ENCODE measurements at regions not wholly inside any gene's neighbourhood (a gene's known extent, or its start where the extent isn't known, plus 50 kb on each side); places are given as distances from the start of the nearest gene placed in this dataset.

DNA sequence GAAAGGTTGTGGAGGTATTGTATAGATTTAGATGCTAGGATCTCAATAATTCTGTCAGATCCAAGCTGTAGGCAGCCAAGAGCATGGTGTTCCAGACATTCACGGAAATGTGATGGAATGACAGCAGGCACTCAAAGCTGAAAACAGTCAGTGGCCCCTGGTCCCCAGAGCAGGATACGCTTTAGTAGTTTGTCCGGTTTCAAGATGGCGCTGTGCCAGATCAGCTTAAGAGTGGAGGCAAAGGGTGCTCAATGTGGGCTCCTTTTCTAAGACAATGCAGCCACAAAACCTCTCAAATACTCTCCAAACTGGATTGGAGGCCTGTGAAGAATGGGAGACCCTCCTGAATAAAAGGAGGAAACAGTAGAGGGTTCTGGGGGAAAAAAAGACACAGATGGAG, 291.2 kb upstream of the HS3ST1 start:
- Histone ChIP-seq H3K36me3 (ENCODE audit: control insufficient read depth, insufficient read depth, low read length) (no peaks in the 10 kb centered on the region), H3K27me3 (ENCODE audit: control insufficient read depth, insufficient read depth, low read length) (no peaks in the 10 kb centered on the region), H3K4me1 (ENCODE audit: control insufficient read depth, insufficient read depth, low read length) (no peaks in the 10 kb centered on the region), H3K9ac (ENCODE audit: low read depth, low read length) (no peak overlapping the region), H3K4me3 (ENCODE audit: low read depth, low read length) (no peak overlapping the region), H3K9me3 (ENCODE audit: control insufficient read depth, insufficient read depth, low read length) (no peaks in the 10 kb centered on the region)

DNA sequence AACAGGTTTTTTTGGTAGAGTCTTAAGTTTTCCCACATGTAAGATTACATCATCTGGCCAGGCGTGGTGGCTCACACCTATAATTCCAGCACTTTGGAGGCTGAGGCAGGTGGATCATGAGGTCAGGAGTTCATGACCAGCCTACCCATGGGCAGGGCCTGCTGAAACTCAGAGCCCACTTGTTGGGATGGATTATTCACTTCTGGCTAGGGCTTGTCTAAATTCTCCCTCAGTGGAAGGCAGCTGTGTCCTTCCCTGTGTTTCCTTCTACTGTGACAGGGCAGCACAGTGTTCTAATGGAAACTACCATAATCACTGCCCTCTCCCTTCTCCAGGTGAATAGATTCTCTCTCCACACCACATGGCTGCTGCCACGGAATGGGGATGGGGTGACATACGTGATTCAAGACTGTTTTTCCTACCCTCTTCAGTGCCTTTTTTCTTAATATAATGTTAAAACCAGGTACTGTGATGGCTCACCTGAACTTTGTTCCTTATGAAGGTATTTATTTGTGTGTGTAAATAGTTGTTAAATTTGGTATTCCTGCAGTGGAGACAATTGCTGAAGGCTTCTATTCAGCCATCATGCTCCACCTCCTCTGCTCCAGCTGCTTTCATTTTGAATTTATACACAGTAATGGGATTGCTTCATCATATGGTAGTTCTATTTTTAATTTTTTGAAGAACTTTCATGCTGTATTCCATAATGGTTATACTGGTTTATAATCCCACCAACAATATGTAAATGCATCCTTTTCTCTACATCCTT, 287.2 kb upstream of the HS3ST1 start:
- no peaks in the 10 kb centered on the region for H3K9me3 ChIP-seq (ENCODE audit: control insufficient read depth, insufficient read depth, low read length)
- H3K4me3 ChIP-seq (ENCODE audit: low read depth, low read length): no peak overlapping the region
- no peaks in the 10 kb centered on the region for H3K4me1 ChIP-seq (ENCODE audit: control insufficient read depth, insufficient read depth, low read length)
- H3K9ac ChIP-seq (ENCODE audit: low read depth, low read length): no peak overlapping the region
- H3K36me3 ChIP-seq (ENCODE audit: control insufficient read depth, insufficient read depth, low read length): no peaks in the 10 kb centered on the region
- H3K27me3 ChIP-seq (ENCODE audit: control insufficient read depth, insufficient read depth, low read length): no peaks in the 10 kb centered on the region

DNA sequence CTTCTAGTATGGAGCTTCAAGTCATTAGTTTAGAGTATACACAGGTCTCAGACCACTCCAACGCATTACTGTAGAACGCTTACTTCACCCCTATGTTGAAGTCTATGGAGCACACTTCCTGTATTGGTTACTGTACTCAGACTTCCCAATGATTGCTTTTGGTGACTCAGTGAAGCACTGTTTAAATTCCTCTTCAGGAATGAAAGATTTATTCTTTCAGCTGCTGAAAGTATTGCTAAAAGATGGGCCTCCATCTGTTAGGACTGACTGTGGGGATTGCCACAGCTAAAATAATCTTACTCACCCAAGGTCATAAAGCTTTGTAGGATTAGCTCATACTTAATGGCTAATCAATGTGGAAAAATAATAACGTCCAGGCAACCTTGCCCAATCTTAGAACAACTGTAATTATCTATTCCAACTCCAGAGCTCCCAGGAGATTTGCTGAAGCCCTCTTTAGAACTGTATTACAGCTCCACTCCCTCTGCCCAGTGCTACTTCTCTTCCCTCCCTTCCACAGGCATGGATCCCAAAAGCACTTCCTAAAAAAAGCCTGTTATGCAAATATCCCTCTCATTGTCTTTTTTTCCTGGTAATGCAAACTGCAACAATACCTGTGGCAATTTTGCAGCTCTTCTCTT, 281.9 kb upstream of the HS3ST1 start:
- Histone ChIP-seq H3K9ac (ENCODE audit: low read depth, low read length) (no peak overlapping the region), H3K9me3 (ENCODE audit: control insufficient read depth, insufficient read depth, low read length) (no peaks in the 10 kb centered on the region), H3K4me1 (ENCODE audit: control insufficient read depth, insufficient read depth, low read length) (peaks cover 5% of the 10 kb centered on the region)

DNA sequence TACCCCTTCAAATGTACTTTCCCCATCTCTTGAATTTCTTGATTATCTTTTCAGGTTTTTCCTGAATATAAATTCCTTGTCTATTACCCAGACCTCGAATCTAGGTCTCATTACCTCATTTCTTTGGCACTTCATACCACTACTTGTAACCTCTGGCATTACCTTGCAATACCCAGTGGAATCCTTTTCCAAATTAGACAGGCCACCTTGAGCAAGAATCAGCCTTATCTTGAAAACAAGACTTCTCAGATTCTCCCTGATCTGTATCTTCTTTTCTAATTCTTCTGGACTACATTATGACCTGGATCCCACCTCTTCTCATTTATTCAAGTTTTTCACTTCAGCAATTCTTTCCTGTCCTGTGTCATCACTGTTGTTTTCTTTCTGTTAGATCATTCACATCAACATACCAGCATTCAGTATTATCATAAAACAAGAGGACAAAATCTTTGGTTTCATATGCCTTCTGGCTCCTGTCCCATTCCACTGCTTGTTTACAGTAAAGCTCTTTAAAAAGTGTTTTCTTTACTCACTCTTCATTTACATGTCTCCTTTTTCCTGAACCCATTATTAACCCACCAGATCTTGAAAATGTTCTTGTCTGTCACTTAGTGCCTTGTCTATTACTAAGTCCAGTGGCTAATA, 275.6 kb upstream of the HS3ST1 start:
- Histone ChIP-seq H3K9ac (ENCODE audit: low read depth, low read length) (no peak overlapping the region), H3K4me1 (ENCODE audit: control insufficient read depth, insufficient read depth, low read length) (no peaks in the 10 kb centered on the region), H3K4me3 (ENCODE audit: low read depth, low read length) (no peak overlapping the region), H3K27me3 (ENCODE audit: control insufficient read depth, insufficient read depth, low read length) (no peaks in the 10 kb centered on the region), H3K36me3 (ENCODE audit: control insufficient read depth, insufficient read depth, low read length) (no peaks in the 10 kb centered on the region), H3K9me3 (ENCODE audit: control insufficient read depth, insufficient read depth, low read length) (no peaks in the 10 kb centered on the region)

More for the DNA sequence above, 281.9 kb upstream of the HS3ST1 start:
- no peak overlapping the region for H3K4me3 ChIP-seq (ENCODE audit: low read depth, low read length)
- no peaks in the 10 kb centered on the region for H3K36me3 ChIP-seq (ENCODE audit: control insufficient read depth, insufficient read depth, low read length)
- no peaks in the 10 kb centered on the region for H3K27me3 ChIP-seq (ENCODE audit: control insufficient read depth, insufficient read depth, low read length)

DNA sequence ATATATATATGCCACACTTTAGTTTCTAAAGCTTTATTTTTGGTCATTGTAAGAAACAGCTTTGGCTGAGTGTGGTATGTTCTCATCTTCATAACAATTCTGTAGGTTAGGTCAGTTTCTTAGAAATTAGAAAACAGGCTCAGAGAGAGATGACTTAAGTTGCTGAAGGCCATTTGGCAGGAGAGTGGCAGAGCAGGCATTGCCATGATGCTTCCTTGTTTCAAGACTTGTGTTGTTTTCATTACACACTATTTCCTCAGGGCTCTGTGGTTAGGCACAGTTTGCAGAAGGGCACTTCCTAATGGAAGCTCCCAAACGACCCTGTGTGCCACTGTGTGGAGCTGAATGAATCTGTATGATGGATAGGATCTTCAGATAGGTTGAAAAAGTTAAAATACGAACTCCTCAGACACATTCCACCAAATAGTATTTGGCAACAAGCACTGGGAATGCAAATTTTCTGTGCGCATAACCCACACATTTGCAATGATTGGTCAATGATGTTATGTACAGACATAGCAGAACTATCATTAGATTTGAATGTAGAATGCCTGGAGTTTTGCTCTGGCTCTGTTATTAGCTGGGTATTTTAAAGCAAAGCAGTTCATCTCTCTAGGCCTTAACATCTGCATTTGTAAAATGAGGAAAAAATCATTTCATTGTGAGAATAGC, 274.3 kb upstream of the HS3ST1 start:
- no peaks in the 10 kb centered on the region for H3K4me1 ChIP-seq (ENCODE audit: control insufficient read depth, insufficient read depth, low read length)
- H3K9me3 ChIP-seq (ENCODE audit: control insufficient read depth, insufficient read depth, low read length): no peaks in the 10 kb centered on the region
- H3K4me3 ChIP-seq (ENCODE audit: low read depth, low read length): no peak overlapping the region
- no peak overlapping the region for H3K9ac ChIP-seq (ENCODE audit: low read depth, low read length)
- H3K27me3 ChIP-seq (ENCODE audit: control insufficient read depth, insufficient read depth, low read length): no peaks in the 10 kb centered on the region
- H3K36me3 ChIP-seq (ENCODE audit: control insufficient read depth, insufficient read depth, low read length): no peaks in the 10 kb centered on the region

DNA sequence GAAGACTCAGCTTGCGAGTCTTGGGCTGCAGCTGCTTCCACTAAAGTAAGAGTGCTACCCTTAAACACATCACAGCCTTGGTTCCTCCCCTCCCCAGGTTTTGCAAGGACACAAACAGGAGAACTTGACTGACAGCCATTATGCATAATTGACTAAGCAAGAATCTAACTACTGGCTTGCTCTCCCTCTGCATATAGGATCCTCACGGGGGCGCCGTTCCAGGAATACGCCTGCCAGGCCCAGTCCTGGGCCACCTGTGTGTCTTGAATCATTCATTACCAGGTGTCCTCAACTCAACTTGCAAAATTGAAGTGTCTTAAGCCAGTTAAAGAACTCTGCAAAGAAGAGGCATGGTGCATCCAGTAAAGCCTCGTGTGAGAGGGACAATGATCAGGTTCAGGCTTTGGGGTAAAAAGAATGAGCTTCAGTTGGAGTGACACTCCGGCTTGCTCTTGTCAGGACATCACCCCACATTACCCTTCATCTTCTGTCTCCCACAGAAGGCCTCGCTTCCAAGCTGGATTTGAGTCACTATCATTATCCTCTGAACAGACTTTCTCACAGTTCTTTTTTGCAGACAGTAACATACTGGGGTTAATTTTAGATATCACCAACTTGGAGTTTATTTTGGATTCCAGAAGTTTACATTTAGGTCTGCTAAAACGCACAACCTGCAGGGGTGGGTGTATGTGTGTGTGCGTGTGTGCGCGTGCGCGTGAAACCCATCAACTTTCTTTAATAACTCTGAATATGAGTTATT, 273.5 kb upstream of the HS3ST1 start:
- H3K9me3 ChIP-seq (ENCODE audit: control insufficient read depth, insufficient read depth, low read length): no peaks in the 10 kb centered on the region
- H3K36me3 ChIP-seq (ENCODE audit: control insufficient read depth, insufficient read depth, low read length): no peaks in the 10 kb centered on the region
- H3K9ac ChIP-seq (ENCODE audit: low read depth, low read length): no peak overlapping the region
- no peaks in the 10 kb centered on the region for H3K4me1 ChIP-seq (ENCODE audit: control insufficient read depth, insufficient read depth, low read length)
- no peaks in the 10 kb centered on the region for H3K27me3 ChIP-seq (ENCODE audit: control insufficient read depth, insufficient read depth, low read length)
- H3K4me3 ChIP-seq (ENCODE audit: low read depth, low read length): no peak overlapping the region

DNA sequence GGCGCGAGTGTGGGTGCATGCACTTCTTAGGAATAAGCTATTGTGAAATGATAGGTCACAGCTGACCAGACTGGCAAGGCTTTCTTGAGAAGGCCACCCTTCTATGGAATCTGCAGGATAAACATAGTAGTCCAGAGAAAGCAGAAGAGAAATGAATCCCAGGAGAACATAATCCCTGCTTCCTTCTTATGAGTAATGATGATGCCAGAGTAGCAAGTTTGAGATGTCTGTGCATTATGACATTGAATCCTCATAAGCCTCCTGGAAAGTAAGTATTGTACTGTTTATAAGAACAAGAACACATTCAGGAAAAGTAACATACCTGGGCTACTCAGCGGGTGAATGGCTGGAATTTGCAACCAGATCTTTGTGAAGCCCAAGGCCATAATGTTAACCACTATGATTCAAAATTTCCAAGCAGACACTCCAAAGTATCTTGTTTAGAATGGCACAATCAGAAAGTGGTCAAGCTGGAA, 272.1 kb upstream of the HS3ST1 start:
- no peaks in the 10 kb centered on the region for H3K36me3 ChIP-seq (ENCODE audit: control insufficient read depth, insufficient read depth, low read length)
- H3K9ac ChIP-seq (ENCODE audit: low read depth, low read length): no peak overlapping the region
- H3K27me3 ChIP-seq (ENCODE audit: control insufficient read depth, insufficient read depth, low read length): no peaks in the 10 kb centered on the region
- no peaks in the 10 kb centered on the region for H3K9me3 ChIP-seq (ENCODE audit: control insufficient read depth, insufficient read depth, low read length)
- H3K4me1 ChIP-seq (ENCODE audit: control insufficient read depth, insufficient read depth, low read length): no peaks in the 10 kb centered on the region
- H3K4me3 ChIP-seq (ENCODE audit: low read depth, low read length): no peak overlapping the region

DNA sequence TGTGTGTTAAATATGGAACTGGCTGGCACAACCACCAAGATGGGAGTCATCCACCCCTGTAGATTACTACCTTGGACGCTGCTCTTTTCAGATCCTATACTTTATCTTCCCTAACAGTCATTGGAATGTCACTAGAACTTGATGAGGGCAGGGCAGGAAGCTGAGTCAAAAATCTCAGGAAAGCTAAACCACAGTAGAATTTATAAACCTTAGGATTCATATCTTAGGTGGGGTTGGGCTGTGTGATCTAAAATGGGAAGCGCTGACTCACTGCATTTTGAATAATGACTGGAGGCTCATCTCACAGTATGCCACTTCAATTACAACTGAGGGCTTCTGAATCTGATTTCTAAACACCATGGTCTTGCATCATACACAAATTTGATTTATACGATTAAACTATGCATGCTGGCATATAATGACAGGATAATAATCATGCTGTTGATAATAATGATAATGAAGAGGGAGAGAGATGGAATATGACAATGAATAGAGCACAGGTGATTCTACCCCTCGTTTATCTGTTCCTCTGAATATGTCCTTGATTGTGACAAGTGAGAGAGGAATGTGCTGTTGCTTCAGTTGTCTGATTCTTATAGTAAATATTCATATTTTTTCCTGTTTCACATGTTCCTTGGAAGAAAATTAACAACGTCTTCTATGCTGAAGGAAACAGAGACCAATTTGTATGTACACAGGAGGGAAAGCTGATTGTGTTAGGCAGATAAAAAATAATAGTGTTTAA, 270.3 kb upstream of the HS3ST1 start:
- Histone ChIP-seq H3K36me3 (ENCODE audit: control insufficient read depth, insufficient read depth, low read length) (no peaks in the 10 kb centered on the region), H3K4me1 (ENCODE audit: control insufficient read depth, insufficient read depth, low read length) (no peaks in the 10 kb centered on the region), H3K9ac (ENCODE audit: low read depth, low read length) (no peak overlapping the region), H3K4me3 (ENCODE audit: low read depth, low read length) (no peak overlapping the region), H3K9me3 (ENCODE audit: control insufficient read depth, insufficient read depth, low read length) (no peaks in the 10 kb centered on the region), H3K27me3 (ENCODE audit: control insufficient read depth, insufficient read depth, low read length) (no peaks in the 10 kb centered on the region)

DNA sequence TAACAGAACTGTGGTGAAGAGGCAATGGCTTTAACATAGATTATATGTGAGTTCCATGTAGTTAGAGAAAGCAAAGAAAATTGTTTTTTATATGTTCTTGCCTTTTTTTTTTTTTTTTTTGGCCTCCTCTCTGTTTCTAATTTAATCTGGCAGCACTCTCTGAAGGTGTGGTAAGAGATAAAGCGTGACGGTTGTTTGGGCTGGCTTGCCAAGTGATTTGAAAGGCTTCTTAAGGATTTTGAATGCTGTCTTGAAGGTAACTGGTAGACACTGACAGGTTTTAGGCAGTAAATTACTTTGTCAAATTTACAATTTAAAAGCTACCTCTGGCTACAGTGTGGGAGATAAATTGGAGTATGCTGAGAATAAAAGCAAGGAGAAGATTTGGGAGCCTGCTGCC, 269.3 kb upstream of the HS3ST1 start:
- Histone ChIP-seq H3K27me3 (ENCODE audit: control insufficient read depth, insufficient read depth, low read length) (no peaks in the 10 kb centered on the region), H3K9me3 (ENCODE audit: control insufficient read depth, insufficient read depth, low read length) (no peaks in the 10 kb centered on the region), H3K4me1 (ENCODE audit: control insufficient read depth, insufficient read depth, low read length) (no peaks in the 10 kb centered on the region), H3K4me3 (ENCODE audit: low read depth, low read length) (no peak overlapping the region), H3K36me3 (ENCODE audit: control insufficient read depth, insufficient read depth, low read length) (no peaks in the 10 kb centered on the region), H3K9ac (ENCODE audit: low read depth, low read length) (no peak overlapping the region)

DNA sequence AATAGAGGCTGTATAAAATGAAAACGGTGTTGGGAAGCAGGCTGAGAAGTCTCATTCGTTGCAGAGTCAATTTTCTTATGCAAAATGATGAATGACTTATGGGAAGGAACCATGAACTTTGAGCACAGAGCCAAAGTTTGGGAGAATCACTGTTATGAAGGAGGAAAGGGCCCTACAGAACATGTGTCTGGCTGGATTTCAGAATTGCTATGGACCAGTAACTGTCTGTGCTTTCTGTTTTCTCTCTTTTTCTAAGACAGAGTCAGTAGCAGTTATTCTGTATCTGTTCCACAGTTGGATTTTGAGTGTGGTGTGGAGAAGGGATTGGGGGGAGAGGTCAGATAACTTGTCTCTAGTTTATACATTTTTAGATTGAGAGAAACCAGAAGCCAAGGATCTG, 265.0 kb upstream of the HS3ST1 start:
- no peaks in the 10 kb centered on the region for H3K36me3 ChIP-seq (ENCODE audit: control insufficient read depth, insufficient read depth, low read length)
- H3K4me3 ChIP-seq (ENCODE audit: low read depth, low read length): no peak overlapping the region
- H3K4me1 ChIP-seq (ENCODE audit: control insufficient read depth, insufficient read depth, low read length): no peaks in the 10 kb centered on the region
- no peaks in the 10 kb centered on the region for H3K9me3 ChIP-seq (ENCODE audit: control insufficient read depth, insufficient read depth, low read length)
- H3K9ac ChIP-seq (ENCODE audit: low read depth, low read length): no peak overlapping the region
- no peaks in the 10 kb centered on the region for H3K27me3 ChIP-seq (ENCODE audit: control insufficient read depth, insufficient read depth, low read length)

DNA sequence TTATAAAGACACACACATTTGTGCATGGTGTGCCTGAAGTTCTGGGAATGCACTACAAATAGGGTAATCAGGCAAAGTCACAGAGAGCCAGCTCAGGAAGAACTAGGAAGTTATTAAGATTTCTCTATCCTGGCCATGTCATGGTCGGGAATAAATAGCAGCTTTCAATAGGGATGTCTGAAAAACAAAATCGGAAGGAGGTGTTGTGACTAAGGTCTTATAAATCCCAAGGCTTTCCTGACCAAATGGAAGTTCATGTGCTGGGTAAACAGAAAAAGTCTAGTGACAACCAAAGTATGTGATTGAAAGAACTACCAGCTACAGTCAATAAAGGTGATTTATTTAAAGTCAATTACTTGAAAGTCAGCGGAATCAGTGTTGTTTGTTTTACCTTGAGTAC, 262.5 kb upstream of the HS3ST1 start:
- Histone ChIP-seq H3K27me3 (ENCODE audit: control insufficient read depth, insufficient read depth, low read length) (no peaks in the 10 kb centered on the region), H3K9ac (ENCODE audit: low read depth, low read length) (no peak overlapping the region), H3K4me3 (ENCODE audit: low read depth, low read length) (no peak overlapping the region), H3K4me1 (ENCODE audit: control insufficient read depth, insufficient read depth, low read length) (no peaks in the 10 kb centered on the region), H3K9me3 (ENCODE audit: control insufficient read depth, insufficient read depth, low read length) (no peaks in the 10 kb centered on the region), H3K36me3 (ENCODE audit: control insufficient read depth, insufficient read depth, low read length) (no peaks in the 10 kb centered on the region)

Data from iPS-15b (cell line).